ENCODE measurements at regions not wholly inside any gene's neighbourhood (a gene's known extent, or its start where the extent isn't known, plus 50 kb on each side); places are given as distances from the start of the nearest gene placed in this dataset.

- no peak for TF ChIP-seq NKRF (conservative IDR thresholded peaks at IDR 0.05)
These were observed 177.5 kb downstream of the NXNL2 start (continued) for GRCh38 chr9:88712484-88712883.

GRCh38 chr9:88713010-88713409, 178.0 kb downstream of the NXNL2 start:
- DNase-seq (ENCODE audit: low read depth, low spot score) (no peak), FAIRE-seq (no peak), ATAC-seq (no peak)
- Histone ChIP-seq H3K27ac (ENCODE audit: control insufficient read depth, insufficient read depth) (no peak overlapping the region), H3K79me2 (ENCODE audit: control insufficient read depth, insufficient read depth, low read length) (no peaks in the 10 kb centered on the region), H3K9ac (ENCODE audit: control insufficient read depth, insufficient read depth, low read length) (no peak overlapping the region), H3K4me2 (ENCODE audit: control insufficient read depth, insufficient read depth) (no peak overlapping the region), H2AFZ (ENCODE audit: control insufficient read depth, low read depth, low read length) (no peak overlapping the region), H3K9me3 (replicated peaks; ENCODE audit: control insufficient read depth, insufficient read depth, low read length) (no peaks in the 10 kb centered on the region), H3K36me3 (ENCODE audit: control insufficient read depth in 2 of 2, insufficient read depth in 2 of 2, low read length in 1 of 2) (no peaks in the 10 kb centered on the region), H3K27me3 (replicated peaks in 1 of 2; ENCODE audit: control insufficient read depth in 2 of 2, insufficient read depth in 2 of 2, low read length in 1 of 2) (no peaks in the 10 kb centered on the region), H3K4me1 (ENCODE audit: control insufficient read depth, insufficient read depth, low read length) (no peaks in the 10 kb centered on the region), H4K20me1 (ENCODE audit: control insufficient read depth, insufficient read depth) (no peaks in the 10 kb centered on the region), H3K4me3 (no peak overlapping the region)
- ChIA-PET CTCF (no interaction called here), RAD21 (ENCODE audit: unreplicated experiment) (no interaction called here), SMC1A (ENCODE audit: uncharacterized antibody, unreplicated experiment) (no interaction called here), POLR2A (no interaction called here)
- intact Hi-C loops (cut with micrococcal nuclease; ENCODE audit: unreplicated experiment) (no loop called here), in situ Hi-C loops (cut with MboI) (no loop called here)
- no TSS peak for BruUV-seq (replicated peaks)
- TF ChIP-seq MYC (IDR thresholded peaks at IDR 0.05; ENCODE audit: insufficient read depth, insufficient read length, insufficient replicate concordance, low read length, severe bottlenecking) (no peak), NR2C1 (IDR thresholded peaks at IDR 0.05) (no peak), IKZF1 (conservative IDR thresholded peaks at IDR 0.05) (no peak), FOXK2 (IDR thresholded peaks at IDR 0.05) (no peak), CBX5 (IDR thresholded peaks at IDR 0.05; ENCODE audit: low read depth) (no peak), IRF3 (IDR thresholded peaks at IDR 0.05) (no peak), RB1 (IDR thresholded peaks at IDR 0.05; ENCODE audit: borderline replicate concordance) (no peak), ZBTB11 (CRISPR knock-in tag; IDR thresholded peaks at IDR 0.05) (no peak), ZNF207 (IDR thresholded peaks at IDR 0.05; ENCODE audit: borderline replicate concordance) (no peak), JUND (IDR thresholded peaks at IDR 0.05; ENCODE audit: low read depth, low read length) (no peak), DPF2 (IDR thresholded peaks at IDR 0.05) (no peak), PBX3 (IDR thresholded peaks at IDR 0.05; ENCODE audit: insufficient replicate concordance, low read depth, low read length) (no peak), ETV6 (conservative IDR thresholded peaks at IDR 0.05 in 1 of 2, IDR thresholded peaks at IDR 0.05 in 1 of 2; ENCODE audit: borderline replicate concordance in 1 of 2, low read depth in 1 of 2) (no peak), TAF1 (IDR thresholded peaks at IDR 0.05; ENCODE audit: borderline replicate concordance, low read depth, low read length) (no peak), SUZ12 (IDR thresholded peaks at IDR 0.05; ENCODE audit: unreplicated experiment) (no peak), NFYB (IDR thresholded peaks at IDR 0.05; ENCODE audit: insufficient read depth, low read depth, low read length) (no peak)
